DND-41 (cell line): ENCODE measurements at regions not wholly inside any gene's neighbourhood (a gene's known extent, or its start where the extent isn't known, plus 50 kb on each side); places are given as distances from the start of the nearest gene placed in this dataset.
A peak's percentile ranks its signal among the peaks of the same experiment; 100 is the strongest.

ENCODE experiments used
- ATAC-seq: fragments of 200-7000 bp; cut with Tn5 transposase; 3 replicates; pipeline ENCODE4 v1.9.1; 2021; ENCODE audit warnings: low read depth; ENCODE audit not compliant: insufficient read depth
- DNase-seq: peaks from one replicate; pipeline ENCODE4 v3.0.0-alpha.2; 2020
- H2AFZ ChIP-seq: 2 replicates; pipeline ENCODE4 v1.6.0; 2012; ENCODE audit warnings: low read depth, low read length
- H3K27ac ChIP-seq: 2 replicates; pipeline ENCODE4 v1.5.1; 2012; ENCODE audit warnings: low read length, inconsistent platforms
- H3K27me3 ChIP-seq: fragments of 200-600 bp; sonication (generic); 2 replicates; pipeline ENCODE4 v1.6.0; 2012; ENCODE audit warnings: low read length, mild to moderate bottlenecking, inconsistent platforms; ENCODE audit not compliant: insufficient read depth, poor library complexity
- H3K36me3 ChIP-seq: 2 replicates; pipeline ENCODE4 v1.5.1; 2012; ENCODE audit warnings: low read length, inconsistent platforms; ENCODE audit not compliant: insufficient read depth
- H3K4me1 ChIP-seq: 2 replicates; pipeline ENCODE4 v1.5.1; 2012; ENCODE audit warnings: mild to moderate bottlenecking, low read length; ENCODE audit not compliant: insufficient read depth
- H3K4me2 ChIP-seq: 2 replicates; pipeline ENCODE4 v1.6.0; 2012; ENCODE audit warnings: mild to moderate bottlenecking, moderate library complexity, low read length, inconsistent platforms; ENCODE audit not compliant: insufficient read depth
- H3K4me3 ChIP-seq, 2 experiments: fragments of 200-600 bp in 1 of 2; shearing (Covaris generic) in 1 of 2; 2 replicates each; pipeline ENCODE4 v1.5.1; 2012 to 2016; ENCODE audit warnings: inconsistent platforms in 2 of 2, low read length in 2 of 2, mild to moderate bottlenecking in 2 of 2, low read depth in 1 of 2, moderate library complexity in 1 of 2
- H3K79me2 ChIP-seq: 2 replicates; pipeline ENCODE4 v1.6.0; 2012; ENCODE audit warnings: low read length, inconsistent platforms; ENCODE audit not compliant: insufficient read depth
- H3K9ac ChIP-seq: 2 replicates; pipeline ENCODE4 v1.6.0; 2012; ENCODE audit warnings: low read depth, mild to moderate bottlenecking, inconsistent platforms, low read length, moderate library complexity
- H3K9me3 ChIP-seq: 2 replicates; pipeline ENCODE4 v1.5.1; 2012; ENCODE audit warnings: low read length, moderate library complexity, mild to moderate bottlenecking, inconsistent platforms; ENCODE audit not compliant: insufficient read depth, severe bottlenecking
- H4K20me1 ChIP-seq: 2 replicates; pipeline ENCODE4 v1.6.0; 2012; ENCODE audit warnings: low read length; ENCODE audit not compliant: insufficient read depth
- EZH2 ChIP-seq: IDR thresholded peaks from 3 replicates; pipeline ENCODE4 v1.6.1; 2012; ENCODE audit warnings: borderline replicate concordance, low read depth, mild to moderate bottlenecking, moderate library complexity, low read length, inconsistent platforms; ENCODE audit not compliant: severe bottlenecking
- TF ChIP-seq, protein P1 (sequence below): IDR thresholded peaks from 2 replicates; pipeline ENCODE4 v1.5.1; 2012; ENCODE audit warnings: borderline replicate concordance, low read length, moderate library complexity, mild to moderate bottlenecking; ENCODE audit not compliant: poor library complexity, severe bottlenecking; ENCODE audit errors: extremely low read depth

DNA sequence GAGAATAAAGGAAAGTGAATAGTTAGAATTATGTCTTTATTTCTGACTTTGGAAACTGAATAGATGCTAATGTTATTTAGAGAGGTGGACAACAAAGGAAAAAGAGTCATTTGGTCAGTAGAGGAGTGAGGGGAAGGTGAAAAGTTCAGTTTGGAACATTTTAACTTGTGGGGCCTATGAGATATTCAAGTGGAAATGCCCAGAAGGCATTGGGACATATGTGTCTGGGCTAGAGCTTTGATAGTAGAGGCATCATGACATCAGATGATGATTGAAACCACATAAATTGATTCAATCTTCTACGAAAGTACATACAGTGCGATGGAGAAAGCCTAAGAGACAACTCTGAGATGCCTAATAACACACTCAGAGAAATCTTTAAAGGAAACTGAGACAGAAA lies 151.7 kb upstream of the COL11A1 start:
- H3K27me3 ChIP-seq = no peaks in the 10 kb centered on the region
- TF ChIP-seq, protein P1, sequence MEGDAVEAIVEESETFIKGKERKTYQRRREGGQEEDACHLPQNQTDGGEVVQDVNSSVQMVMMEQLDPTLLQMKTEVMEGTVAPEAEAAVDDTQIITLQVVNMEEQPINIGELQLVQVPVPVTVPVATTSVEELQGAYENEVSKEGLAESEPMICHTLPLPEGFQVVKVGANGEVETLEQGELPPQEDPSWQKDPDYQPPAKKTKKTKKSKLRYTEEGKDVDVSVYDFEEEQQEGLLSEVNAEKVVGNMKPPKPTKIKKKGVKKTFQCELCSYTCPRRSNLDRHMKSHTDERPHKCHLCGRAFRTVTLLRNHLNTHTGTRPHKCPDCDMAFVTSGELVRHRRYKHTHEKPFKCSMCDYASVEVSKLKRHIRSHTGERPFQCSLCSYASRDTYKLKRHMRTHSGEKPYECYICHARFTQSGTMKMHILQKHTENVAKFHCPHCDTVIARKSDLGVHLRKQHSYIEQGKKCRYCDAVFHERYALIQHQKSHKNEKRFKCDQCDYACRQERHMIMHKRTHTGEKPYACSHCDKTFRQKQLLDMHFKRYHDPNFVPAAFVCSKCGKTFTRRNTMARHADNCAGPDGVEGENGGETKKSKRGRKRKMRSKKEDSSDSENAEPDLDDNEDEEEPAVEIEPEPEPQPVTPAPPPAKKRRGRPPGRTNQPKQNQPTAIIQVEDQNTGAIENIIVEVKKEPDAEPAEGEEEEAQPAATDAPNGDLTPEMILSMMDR = no peak
- no peak for TF ChIP-seq EZH2

GRCh38 chr1:103256490-103256889 lies 148.2 kb upstream of the COL11A1 start:
- no peak overlapping the region for H3K27ac ChIP-seq
- H4K20me1 ChIP-seq = no peaks in the 10 kb centered on the region
- no peaks in the 10 kb centered on the region for H3K79me2 ChIP-seq
- ATAC-seq = no peak
- no peaks in the 10 kb centered on the region for H3K4me1 ChIP-seq
- no peak for TF ChIP-seq EZH2
- H3K9ac ChIP-seq = no peak overlapping the region
- DNase-seq = no peak
- no peaks in the 10 kb centered on the region for H3K9me3 ChIP-seq
- no peak overlapping the region for H2AFZ ChIP-seq
- H3K4me2 ChIP-seq = no peak overlapping the region
- no peaks in the 10 kb centered on the region for H3K27me3 ChIP-seq
- H3K4me3 ChIP-seq = no peak overlapping the region
- no peaks in the 10 kb centered on the region for H3K36me3 ChIP-seq

More for the DNA sequence above, 151.7 kb upstream of the COL11A1 start:
- no peak overlapping the region for H2AFZ ChIP-seq
- H3K79me2 ChIP-seq = no peaks in the 10 kb centered on the region
- ATAC-seq (no peak), DNase-seq (no peak)
- no peaks in the 10 kb centered on the region for H3K4me1 ChIP-seq
- no peaks in the 10 kb centered on the region for H3K36me3 ChIP-seq
- no peak overlapping the region for H3K4me3 ChIP-seq
- H3K4me2 ChIP-seq = no peak overlapping the region
- H4K20me1 ChIP-seq = no peaks in the 10 kb centered on the region
- no peak overlapping the region for H3K9ac ChIP-seq
- H3K9me3 ChIP-seq = no peaks in the 10 kb centered on the region
- no peak overlapping the region for H3K27ac ChIP-seq

GRCh38 chr1:103254691-103255090 lies 146.4 kb upstream of the COL11A1 start:
- no peak overlapping the region for H3K27ac ChIP-seq
- no peak for ATAC-seq
- TF ChIP-seq EZH2 = no peak
- TF ChIP-seq, protein P1 = no peak

GRCh38 chr1:103250441-103250861 lies 142.1 kb upstream of the COL11A1 start:
- H3K4me1 ChIP-seq = no peaks in the 10 kb centered on the region
- H3K79me2 ChIP-seq = no peaks in the 10 kb centered on the region
- H3K36me3 ChIP-seq = no peaks in the 10 kb centered on the region
- H3K4me3 ChIP-seq = no peak overlapping the region
- ATAC-seq = no peak
- 0 out of 2 replicates have a peak overlapping the region, but pooled peaks have one; percentile 19 for H2AFZ ChIP-seq
- H3K27ac ChIP-seq = no peak overlapping the region
- no peak overlapping the region for H3K9ac ChIP-seq
- no peaks in the 10 kb centered on the region for H4K20me1 ChIP-seq
- no peaks in the 10 kb centered on the region for H3K9me3 ChIP-seq
- no peak overlapping the region for H3K4me2 ChIP-seq
- no peaks in the 10 kb centered on the region for H3K27me3 ChIP-seq
- DNase-seq = no peak
- TF ChIP-seq, protein P1 = no peak
- no peak for TF ChIP-seq EZH2

More at GRCh38 chr1:103254691-103255090, 146.4 kb upstream of the COL11A1 start:
- Histone ChIP-seq H3K4me3 (no peak overlapping the region), H4K20me1 (no peaks in the 10 kb centered on the region), H3K36me3 (no peaks in the 10 kb centered on the region), H2AFZ (no peak overlapping the region), H3K79me2 (no peaks in the 10 kb centered on the region), H3K4me2 (no peak overlapping the region), H3K4me1 (no peaks in the 10 kb centered on the region), H3K9me3 (no peaks in the 10 kb centered on the region), H3K27me3 (no peaks in the 10 kb centered on the region), H3K9ac (no peak overlapping the region)
- DNase-seq = no peak
